PFSK-1 (cell line): ENCODE measurements at regions not wholly inside any gene's neighbourhood (a gene's known extent, or its start where the extent isn't known, plus 50 kb on each side); places are given as distances from the start of the nearest gene placed in this dataset.

Experiments
- FOXP2 ChIP-seq: optimal IDR thresholded peaks from 2 replicates; pipeline ENCODE3; 2011; ENCODE audit warnings: borderline replicate concordance, control low read depth, inconsistent platforms; ENCODE audit not compliant: insufficient read depth; ENCODE audit errors: extremely low read length, extremely low read depth
- POLR2AphosphoS5 ChIP-seq: IDR thresholded peaks from 2 replicates; pipeline ENCODE4 v1.6.1; 2012; ENCODE audit warnings: low read depth, mild to moderate bottlenecking, control low read depth, low read length, moderate library complexity
- REST ChIP-seq, 2 experiments: IDR thresholded peaks; 2 replicates each; pipeline versions ENCODE4 v1.6.1 to v1.8.0; 2011 to 2012; ENCODE audit warnings: low read depth in 2 of 2, low read length in 2 of 2, control low read depth in 1 of 2, inconsistent platforms in 1 of 2, mild to moderate bottlenecking in 1 of 2, moderate library complexity in 1 of 2; ENCODE audit not compliant: insufficient read depth in 1 of 2
- SIN3A ChIP-seq: IDR thresholded peaks from 2 replicates; pipeline ENCODE4 v1.6.1; 2012; ENCODE audit warnings: mild to moderate bottlenecking, low read length, moderate library complexity, borderline replicate concordance; ENCODE audit not compliant: insufficient read depth
- TAF1 ChIP-seq: IDR thresholded peaks from 2 replicates; pipeline ENCODE4 v1.6.1; 2012; ENCODE audit warnings: low read length, control low read depth, borderline replicate concordance; ENCODE audit not compliant: insufficient read depth

- TF ChIP-seq REST (IDR thresholded peaks at IDR 0.05; ENCODE audit: insufficient read depth in 1 of 2, low read depth in 2 of 2, low read length in 2 of 2), result no peak
- no peak for TF ChIP-seq POLR2AphosphoS5
- no peak for TF ChIP-seq FOXP2
- no peak for TF ChIP-seq SIN3A
- TF ChIP-seq TAF1, result no peak
Observed at GRCh38 chr6:146980900-146981329, 223.3 kb upstream of the STXBP5 start.

- TF ChIP-seq SIN3A (no peak), FOXP2 (no peak), TAF1 (no peak), POLR2AphosphoS5 (no peak), REST (IDR thresholded peaks at IDR 0.05; ENCODE audit: insufficient read depth in 1 of 2, low read depth in 2 of 2, low read length in 2 of 2) (no peak)
Observed at GRCh38 chr6:146981981-146982380, 222.2 kb upstream of the STXBP5 start.

GRCh38 chr6:146984251-146984924 is 219.8 kb upstream of the STXBP5 start:
- TF ChIP-seq POLR2AphosphoS5 (no peak), REST (IDR thresholded peaks at IDR 0.05; ENCODE audit: insufficient read depth in 1 of 2, low read depth in 2 of 2, low read length in 2 of 2) (no peak), TAF1 (no peak), FOXP2 (no peak), SIN3A (no peak)

GRCh38 chr6:146985111-146985510 is 219.1 kb upstream of the STXBP5 start:
- no peak for TF ChIP-seq SIN3A
- TF ChIP-seq POLR2AphosphoS5, result no peak
- no peak for TF ChIP-seq TAF1
- no peak for TF ChIP-seq REST (IDR thresholded peaks at IDR 0.05; ENCODE audit: insufficient read depth in 1 of 2, low read depth in 2 of 2, low read length in 2 of 2)
- TF ChIP-seq FOXP2, result no peak

GRCh38 chr6:146985966-146986365 is 218.3 kb upstream of the STXBP5 start:
- TF ChIP-seq TAF1 (no peak), FOXP2 (no peak), REST (IDR thresholded peaks at IDR 0.05; ENCODE audit: insufficient read depth in 1 of 2, low read depth in 2 of 2, low read length in 2 of 2) (no peak), POLR2AphosphoS5 (no peak), SIN3A (no peak)
